ACHN (cell line): ENCODE measurements at regions not wholly inside any gene's neighbourhood (a gene's known extent, or its start where the extent isn't known, plus 50 kb on each side); places are given as distances from the start of the nearest gene placed in this dataset.
"Not testable (repeated sequence)": the region's sequence is repeated elsewhere in the genome, so short reads cannot be mapped to it uniquely, and the experiment has no call there.

Source experiments
- DNase-seq: peaks from one replicate; pipeline ENCODE4 v3.0.0-alpha.2; 2015
- in situ Hi-C: cut with HindIII; loops from 2 replicates; pipeline ENCODE4 v1.10.0; 2017; ENCODE audit warnings: low sequenced_read_pairs, low pct_ligation_motif_present, low pct_unique_long_range_greater_than_20kb

DNA sequence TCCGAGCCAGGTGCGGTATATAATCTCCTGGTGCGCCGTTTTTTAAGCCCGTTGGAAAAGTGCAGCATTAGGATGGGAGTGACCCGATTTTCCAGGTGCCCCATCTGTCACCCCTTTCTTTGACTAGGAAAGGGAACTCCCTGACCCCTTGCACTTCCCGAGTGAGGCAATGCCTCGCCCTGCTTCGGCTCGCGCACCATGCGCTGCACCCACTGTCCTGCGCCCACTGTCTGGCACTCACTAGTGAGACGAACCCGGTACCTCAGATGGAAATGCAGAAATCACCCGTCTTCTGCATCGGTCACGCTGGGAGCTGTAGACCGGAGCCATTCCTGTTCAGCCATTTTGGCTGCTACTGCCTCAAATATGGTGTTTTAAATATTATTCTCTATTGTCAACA lies 198.0 kb downstream of the MEIS1 start:
- in situ Hi-C loops, DNase-seq: not testable (repeated sequence)

DNA sequence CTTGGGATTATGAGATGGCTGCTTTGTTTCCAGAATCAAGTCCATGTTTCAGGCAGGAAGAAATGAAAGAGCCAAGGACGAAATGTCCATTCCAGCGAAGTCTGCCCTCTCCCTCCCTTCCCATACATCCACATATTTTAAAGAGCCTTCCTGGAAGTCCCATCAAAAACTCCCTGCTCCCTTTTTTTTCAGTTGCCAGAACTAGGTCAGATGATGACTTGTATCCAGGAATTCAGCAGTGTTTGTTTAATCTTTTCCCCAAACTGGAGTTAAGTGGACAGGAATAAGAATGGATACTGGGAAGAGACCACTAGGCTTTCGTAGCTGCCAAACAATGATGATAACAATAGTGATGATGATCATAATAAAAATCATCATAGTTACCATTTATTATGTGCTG lies 198.7 kb downstream of the MEIS1 start:
- in situ Hi-C loops: no loop called here
- DNase-seq: no peak

DNA sequence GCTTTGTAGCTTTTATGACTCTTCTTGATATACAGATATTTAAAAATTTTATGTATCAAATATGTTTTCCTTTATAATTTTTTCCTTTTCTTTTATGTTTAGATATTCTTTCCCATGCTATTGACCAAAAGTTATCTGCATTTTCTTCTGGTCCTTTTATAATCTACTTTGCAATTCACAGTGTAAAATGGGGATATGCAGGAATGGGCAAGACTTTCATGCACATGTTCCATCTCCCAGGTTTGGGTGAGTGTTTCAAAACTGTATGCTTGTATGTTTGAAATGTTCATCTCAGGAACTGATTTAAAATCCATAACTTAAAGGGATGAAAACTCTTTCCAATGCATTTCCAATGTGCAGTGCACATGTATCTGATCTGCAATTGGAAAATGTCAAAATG lies 199.9 kb downstream of the MEIS1 start:
- in situ Hi-C loops: no loop called here
- DNase-seq: no peak

DNA sequence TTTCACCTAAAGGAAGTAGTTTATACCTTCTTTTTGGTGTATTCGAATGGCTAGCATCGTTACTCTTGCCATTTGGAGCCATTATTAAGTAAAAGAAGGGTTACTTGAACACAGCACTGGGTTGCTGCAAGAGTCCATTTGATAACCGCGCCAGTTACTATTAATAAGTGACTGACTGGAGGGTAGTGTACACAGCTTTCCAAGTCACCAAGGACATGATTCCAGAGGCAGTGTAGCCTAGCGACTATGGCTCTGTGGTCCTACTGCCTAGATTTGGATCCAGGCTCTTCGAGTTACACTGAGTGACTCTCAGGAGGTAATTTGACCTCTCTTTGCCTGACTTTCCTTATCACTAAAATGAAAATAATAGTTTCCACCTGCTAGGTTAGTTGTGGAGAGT lies 206.8 kb downstream of the MEIS1 start:
- in situ Hi-C loops: no loop called here

DNA sequence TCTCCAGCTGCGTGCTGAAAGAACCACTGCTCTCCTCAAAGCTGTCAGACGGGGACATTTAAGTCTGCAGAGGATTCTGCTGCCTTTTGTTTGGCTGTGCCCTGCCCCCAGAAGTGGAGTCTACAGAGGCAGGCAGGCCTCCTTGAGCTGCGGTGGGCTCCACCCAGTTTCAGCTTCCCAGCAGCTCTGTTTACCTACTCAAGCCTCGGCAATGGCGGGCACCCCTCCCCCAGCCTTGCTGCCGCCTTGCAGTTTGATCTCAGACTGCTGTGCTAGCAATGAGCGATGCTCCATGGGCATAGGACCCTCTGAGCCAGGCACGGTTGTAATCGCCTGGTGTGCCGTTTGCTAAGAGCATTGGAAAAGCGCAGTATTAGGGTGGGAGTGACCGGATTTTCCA lies 213.2 kb downstream of the MEIS1 start:
- DNase-seq, in situ Hi-C loops: not testable (repeated sequence)

More for the DNA sequence above, 206.8 kb downstream of the MEIS1 start:
- DNase-seq: no peak

DNA sequence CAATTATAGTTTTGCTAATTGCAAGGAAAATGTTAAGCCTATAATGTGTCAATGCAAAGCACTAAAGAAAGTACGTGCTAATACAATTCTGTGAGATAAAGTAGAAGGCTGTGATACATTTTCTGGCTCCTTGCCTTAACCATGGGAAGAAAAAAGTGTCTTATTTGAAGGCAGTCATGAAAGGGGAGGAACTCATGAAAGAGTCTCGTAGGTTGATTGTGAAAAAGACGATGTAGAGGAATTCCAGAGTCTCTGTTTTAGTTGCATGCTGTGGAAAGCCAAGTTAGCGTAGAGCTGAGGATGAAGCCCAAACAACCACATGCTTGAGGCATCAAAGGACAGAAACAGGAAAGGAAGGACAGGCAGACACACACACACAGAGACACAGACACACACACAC lies 214.1 kb downstream of the MEIS1 start:
- no peak for DNase-seq

DNA sequence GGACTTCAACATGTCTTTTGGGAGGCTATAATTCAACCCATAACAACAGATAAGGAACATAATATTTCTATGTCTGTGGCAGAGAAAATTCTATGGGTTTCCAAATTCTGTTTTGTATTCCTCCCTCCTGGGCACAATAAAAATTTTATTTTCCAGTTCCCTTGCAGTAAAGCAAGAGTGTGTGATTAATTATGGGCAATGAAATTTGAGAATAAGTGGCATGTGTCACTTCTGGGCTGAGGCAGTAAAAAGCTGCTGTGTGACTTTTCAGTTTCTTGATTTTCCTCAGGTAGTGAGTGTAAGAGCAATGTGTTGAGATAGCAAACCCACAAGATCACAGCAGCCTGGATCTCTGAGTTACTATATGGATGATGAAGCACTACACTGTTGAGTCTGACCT lies 216.4 kb downstream of the MEIS1 start:
- in situ Hi-C loops: no loop called here
- no peak for DNase-seq

More for the DNA sequence above, 214.1 kb downstream of the MEIS1 start:
- in situ Hi-C loops: no loop called here

DNA sequence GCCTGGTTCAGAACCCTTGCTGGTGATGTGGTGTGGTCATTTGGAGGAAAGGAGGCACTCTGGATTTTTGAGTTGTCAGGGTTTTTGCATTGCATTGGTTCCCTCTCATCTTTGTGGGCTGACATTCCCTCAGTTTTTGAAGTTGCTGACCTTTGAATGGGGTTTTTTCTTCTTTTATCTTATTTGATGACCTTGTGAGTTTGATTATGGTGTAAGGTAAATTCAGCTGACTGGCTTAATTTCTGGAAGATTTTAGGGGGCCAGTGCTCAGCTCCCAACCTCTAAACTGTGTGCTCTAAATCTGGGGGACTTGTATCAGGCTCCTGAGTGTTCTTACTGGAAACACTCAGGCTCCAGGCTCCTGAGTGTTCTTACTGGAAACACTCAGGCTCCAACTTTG lies 225.9 kb downstream of the MEIS1 start:
- in situ Hi-C loops: no loop called here
- DNase-seq: no peak

DNA sequence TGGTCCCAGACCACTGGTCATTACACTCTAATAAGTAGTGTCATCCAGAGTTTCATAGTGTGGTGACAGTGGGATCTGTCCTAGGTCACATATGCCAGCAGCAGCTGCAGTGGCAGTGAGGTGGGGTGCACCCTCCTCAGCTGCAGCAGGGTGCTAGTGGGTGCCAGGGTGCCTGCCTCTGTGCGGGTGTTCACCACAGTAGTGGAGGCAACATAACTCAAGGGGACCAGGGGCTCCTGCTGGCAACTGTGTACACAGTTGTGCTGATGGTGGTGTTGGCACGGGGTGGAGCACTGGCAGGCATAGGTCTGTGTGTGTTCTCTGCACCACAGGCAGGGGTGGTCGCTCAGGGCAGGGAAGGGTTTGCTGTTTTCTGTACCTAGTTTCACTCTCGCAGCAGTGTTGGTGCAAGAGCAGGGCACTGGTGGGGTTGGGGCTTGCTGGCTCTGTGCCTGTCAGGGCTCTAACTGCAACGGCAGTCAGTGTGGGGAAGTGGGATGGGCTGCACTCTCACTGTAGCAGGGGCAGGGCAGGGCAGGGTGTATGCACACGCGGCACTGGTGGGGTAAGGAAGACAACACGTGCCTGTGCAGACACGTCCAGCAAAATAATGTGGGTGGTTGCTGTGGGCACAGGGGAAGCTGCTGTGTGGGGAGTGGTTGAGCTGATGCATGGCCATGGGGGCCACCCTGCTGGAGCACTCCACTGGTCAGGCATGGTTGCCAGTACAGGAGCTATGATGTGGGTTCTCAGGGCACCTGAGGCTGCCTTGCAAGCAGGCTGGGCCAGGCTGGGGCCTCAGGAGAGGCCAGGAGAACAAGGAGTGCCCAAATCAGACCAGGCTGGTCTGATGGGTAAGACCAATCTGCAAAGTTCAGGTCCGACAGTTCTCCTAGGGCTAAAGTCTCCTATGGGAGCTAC lies 226.6 kb downstream of the MEIS1 start:
- no peak for DNase-seq
- in situ Hi-C loops: no loop called here

DNA sequence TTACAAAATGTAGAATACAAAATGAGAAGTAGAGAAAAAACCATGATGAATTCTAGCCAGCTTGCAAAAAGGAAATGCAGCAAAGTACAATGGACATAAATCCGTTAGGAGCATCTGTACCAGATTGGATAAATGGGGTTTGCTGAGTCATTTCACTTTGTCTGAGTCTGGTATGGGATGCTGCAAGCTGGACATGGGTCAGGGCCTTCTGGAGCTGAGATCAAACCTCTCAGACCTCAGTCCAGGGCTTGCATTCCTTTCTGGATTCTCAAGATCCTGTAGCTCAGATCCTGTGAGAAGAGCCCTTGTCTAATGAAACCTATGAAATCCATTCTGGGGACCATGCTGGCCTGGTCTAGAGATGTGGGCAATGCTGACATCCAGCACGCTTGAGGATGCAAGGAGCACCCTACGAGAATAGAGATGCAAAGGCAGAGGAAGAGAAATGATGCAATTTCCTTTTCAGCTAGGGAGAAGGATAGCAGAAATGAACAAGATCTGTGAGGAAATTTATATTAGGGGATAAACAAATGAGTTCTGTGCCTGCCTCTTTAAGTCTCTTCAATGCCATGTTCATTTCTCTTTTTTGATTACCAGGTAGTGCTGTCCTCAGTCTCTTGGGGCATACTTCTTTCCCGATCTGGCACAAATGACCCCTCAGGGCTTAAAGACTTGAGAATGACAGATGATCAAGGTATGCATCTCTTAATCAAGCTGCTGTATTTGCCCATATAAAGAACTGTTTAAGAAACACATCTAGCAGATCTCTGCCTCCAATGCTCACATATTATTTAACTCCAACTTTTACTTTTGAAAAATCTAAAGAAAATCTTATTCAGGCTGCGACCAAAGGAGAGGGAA lies 230.4 kb downstream of the MEIS1 start:
- in situ Hi-C loops: no loop called here
- no peak for DNase-seq

DNA sequence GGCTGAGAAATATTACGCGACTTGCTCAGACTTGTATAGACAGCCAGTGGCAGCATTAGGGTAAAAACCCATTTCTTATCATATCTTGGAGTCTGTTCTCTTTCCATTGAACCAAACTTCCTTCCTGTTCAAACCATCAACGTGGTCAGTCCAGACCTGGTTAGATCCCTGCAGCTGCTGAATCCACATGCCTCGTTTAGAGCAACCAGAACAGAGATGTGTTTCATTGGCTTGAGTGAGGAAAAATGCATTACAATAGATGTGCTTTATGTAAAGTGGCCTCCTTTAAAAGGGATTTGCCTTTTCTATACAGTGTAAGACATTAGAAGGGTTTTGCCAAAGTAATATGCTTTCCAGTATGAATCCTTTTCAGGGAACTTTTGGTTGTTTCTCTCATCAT lies 232.4 kb downstream of the MEIS1 start:
- in situ Hi-C loops: no loop called here
- DNase-seq: no peak

DNA sequence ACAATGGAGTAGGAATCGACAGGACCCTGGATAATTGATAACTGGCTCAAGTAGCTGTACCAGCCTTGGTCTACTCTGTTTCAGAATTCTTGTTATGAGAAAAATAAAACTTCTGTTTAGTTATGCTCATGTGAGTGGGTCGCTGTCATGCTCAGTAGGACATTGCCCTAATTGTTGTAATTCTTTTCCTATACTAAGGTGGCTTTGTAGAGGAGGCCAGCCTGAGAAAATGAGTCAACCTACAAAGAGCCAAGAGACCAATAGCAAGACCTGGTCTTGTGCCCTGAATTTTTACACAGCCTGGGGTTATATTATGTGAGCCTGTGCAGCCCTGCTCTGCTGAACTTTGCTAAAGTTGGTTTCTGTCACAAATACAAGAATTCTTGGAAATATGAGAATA lies 238.4 kb downstream of the MEIS1 start:
- no peak for DNase-seq
- in situ Hi-C loops: no loop called here

DNA sequence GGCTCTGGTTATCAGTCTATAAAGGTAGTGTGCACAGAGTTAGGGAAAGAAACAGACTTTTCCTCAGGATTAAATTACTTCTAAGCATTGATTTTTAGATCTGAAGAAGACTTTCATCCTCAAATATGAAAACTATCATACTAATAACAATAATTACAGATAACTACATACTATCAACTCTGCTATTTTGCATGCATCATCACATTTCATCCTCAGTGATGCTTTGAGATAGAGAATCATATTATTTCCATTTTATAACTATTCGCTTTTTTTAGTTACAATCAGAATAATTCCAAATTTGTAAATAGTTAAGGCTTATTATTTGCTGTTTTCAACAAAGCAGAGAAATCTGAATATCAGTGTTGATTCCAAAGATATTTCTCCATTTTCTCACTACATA lies 239.2 kb downstream of the MEIS1 start:
- DNase-seq: no peak
- in situ Hi-C loops: no loop called here

DNA sequence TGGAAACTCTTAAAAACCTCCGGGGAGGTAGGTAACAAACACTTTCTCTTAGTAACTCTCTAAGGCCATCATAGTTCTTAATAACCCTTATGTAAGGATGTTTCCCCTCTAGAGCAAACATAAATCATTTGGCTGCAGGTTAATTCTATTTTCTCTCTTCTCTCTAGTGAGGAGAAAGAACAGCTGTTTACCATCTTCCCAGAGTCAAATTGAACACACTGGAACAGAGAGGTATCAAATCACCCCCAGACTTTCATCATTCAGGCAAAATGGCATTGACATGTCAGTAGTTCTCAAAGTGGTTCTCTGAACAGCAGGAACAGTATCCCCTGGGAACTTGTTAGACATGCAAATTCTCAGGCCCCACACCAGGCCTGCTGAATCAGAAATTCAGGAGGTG lies 240.7 kb downstream of the MEIS1 start:
- in situ Hi-C loops: no loop called here

DNA sequence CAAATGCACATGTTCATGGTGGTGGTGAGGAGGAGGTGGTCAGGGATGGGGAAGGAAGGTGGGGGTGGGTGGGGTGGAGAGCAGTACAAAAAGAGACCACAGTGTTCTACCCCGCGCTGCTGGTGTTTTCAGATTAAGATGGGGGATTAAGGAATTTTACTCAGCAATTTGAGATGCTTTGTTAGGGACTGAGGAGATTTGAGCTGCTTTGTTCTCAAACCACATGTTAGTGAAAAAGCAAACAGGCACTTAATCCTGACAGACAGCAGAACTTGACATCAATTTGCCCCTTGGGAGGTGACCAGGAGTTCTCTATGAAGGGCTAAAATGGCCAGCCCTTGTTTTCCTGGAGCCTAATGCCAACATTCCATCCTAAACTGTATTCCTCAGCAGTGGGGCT lies 244.5 kb downstream of the MEIS1 start:
- in situ Hi-C loops: no loop called here
- no peak for DNase-seq

More for the DNA sequence above, 240.7 kb downstream of the MEIS1 start:
- no peak for DNase-seq

DNA sequence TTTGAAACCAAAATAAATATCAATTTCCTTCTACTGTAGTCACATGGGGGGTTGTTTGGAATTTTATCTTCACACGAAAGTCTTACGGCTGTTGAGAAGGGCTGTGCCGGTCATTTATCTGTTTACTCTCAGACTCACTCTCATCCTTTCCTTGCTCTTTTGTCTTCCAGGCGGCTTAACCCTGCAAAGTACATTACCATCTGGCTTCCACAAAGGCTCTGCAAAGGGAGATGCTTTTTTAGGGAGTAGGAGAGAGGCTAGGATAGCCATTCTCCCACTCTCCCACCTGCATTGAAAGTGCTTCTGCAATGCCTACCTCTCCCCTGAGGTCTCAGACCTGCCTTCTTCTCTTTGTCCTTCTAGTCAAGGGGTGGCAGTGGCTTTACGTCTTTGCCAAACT lies 247.6 kb downstream of the MEIS1 start:
- in situ Hi-C loops: no loop called here
- no peak for DNase-seq

DNA sequence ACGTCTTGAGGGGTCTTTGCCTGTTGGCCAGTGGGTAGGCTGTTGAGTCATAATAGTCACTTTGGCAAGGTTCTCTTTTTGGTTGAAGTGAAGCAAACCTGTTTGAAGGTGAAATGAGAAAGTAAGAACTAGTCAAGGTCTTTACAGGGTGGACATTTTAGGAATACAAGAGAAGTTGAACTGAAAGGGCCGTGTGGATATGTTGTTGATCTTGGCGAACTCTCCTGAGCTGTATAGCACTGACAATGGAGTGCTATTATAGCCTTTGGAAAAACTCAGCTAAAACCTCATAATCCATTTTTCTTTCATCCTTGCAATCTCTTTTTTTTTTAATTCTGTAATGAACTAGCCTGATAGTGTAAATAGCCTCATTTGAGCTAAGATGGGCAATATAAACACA lies 248.1 kb downstream of the MEIS1 start:
- in situ Hi-C loops: no loop called here
- no peak for DNase-seq

DNA sequence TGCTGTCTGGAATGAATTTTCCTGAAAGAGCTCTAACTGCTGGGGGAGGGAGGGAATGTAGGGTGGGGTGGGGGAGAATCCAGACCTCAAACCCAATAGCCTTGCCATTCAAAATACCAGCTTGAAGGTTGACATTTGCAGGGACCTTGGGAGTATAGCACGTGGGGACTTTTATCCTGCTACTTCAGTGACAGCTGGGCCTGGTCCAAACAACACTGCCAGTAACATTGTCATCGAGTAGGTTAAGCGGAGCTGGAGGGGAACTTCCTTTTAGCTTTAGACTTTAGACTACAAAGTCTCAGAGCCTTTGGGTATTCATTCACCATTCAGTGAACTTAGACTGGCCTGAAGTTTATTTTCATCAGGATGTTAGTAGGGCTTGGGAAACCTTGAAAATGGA lies 248.7 kb downstream of the MEIS1 start:
- no peak for DNase-seq
- in situ Hi-C loops: no loop called here

DNA sequence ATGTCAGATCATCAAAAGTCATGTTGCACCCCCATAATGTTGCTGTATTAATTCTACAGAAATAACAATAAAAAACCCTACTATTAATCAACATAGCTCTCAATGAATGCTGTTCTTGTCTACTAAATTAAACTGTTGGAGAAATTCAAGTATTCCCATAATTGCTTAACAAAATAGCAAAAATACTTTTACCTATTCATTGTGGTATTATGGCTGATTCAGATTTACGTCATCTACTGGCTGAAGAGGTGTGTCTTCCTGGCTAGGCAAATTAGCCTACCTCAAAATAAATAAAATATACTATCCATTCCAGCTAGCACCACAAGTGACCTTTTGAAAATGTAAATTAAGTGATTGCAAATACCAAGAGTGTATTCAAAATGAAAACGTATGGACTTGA lies 249.4 kb downstream of the MEIS1 start:
- DNase-seq: no peak
- in situ Hi-C loops: no loop called here

DNA sequence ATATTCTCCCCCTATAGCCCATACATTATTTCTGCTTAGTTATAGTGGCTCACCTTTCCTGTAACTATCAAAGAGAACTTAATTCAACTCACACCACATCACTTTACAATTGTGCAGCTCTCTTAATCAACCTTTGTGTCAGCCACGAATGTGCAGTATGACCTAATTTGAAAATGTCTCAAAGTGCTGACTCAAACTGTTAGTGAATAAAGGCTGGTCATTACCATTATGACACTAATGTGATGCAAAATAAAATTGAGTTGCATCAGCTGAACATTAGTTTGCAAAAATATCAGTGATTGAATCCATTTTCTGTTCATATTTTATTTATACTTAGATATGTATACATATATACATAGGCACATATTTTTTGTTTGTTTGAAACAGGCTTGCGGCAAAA lies 251.8 kb downstream of the MEIS1 start:
- in situ Hi-C loops: no loop called here
- no peak for DNase-seq
